ENCODE measurements at regions not wholly inside any gene's neighbourhood (a gene's known extent, or its start where the extent isn't known, plus 50 kb on each side); places are given as distances from the start of the nearest gene placed in this dataset.

GRCh38 chr17:14630046-14630445 lies 329.2 kb downstream of the HS3ST3B1 start:
- intact Hi-C loops (cut with micrococcal nuclease), result no loop called here
- TF ChIP-seq RBM39 (optimal IDR thresholded peaks at IDR 0.05; ENCODE audit: low read depth, low read length) (no peak), CHCHD3 (CRISPR knock-in tag; IDR thresholded peaks at IDR 0.05) (no peak), ZSCAN32 (CRISPR knock-in tag; IDR thresholded peaks at IDR 0.05) (no peak), ZEB2 (IDR thresholded peaks at IDR 0.05) (no peak), HNRNPH1 (optimal IDR thresholded peaks at IDR 0.05; ENCODE audit: low read depth, low read length) (no peak), ELK1 (CRISPR knock-in tag; IDR thresholded peaks at IDR 0.05) (no peak), HSF4 (CRISPR knock-in tag; IDR thresholded peaks at IDR 0.05; ENCODE audit: borderline replicate concordance) (no peak), ERF (CRISPR knock-in tag; IDR thresholded peaks at IDR 0.05) (no peak), FIP1L1 (IDR thresholded peaks at IDR 0.05; ENCODE audit: low read depth, low read length, poor library complexity, severe bottlenecking) (no peak), ZNF699 (CRISPR knock-in tag; IDR thresholded peaks at IDR 0.05; ENCODE audit: insufficient replicate concordance) (no peak)
- no peak for FAIRE-seq
- H3K4me3 ChIP-seq, result no peak overlapping the region
- H3K4me2 ChIP-seq (ENCODE audit: insufficient read depth, low read length), result no peak overlapping the region
- no TSS peak for BruUV-seq (replicated peaks)
- no peak for DNase-seq (ENCODE audit: extremely low read depth in 1 of 4, low spot score in 3 of 4)
- no peak for ATAC-seq
- WGBS (ENCODE audit: insufficient coverage, low coverage, missing lambda C conversion rate), result 0% methylated on average over 3 of the region's 3 CpGs
- H3K9ac ChIP-seq (ENCODE audit: insufficient read depth in 1 of 2, low read depth in 2 of 2, low read length in 2 of 2), result no peak overlapping the region
- no peaks in the 10 kb centered on the region for H3K9me3 ChIP-seq (replicated peaks; ENCODE audit: control insufficient read depth, insufficient read depth, low read depth, low read length)
- no peaks in the 10 kb centered on the region for H3K36me3 ChIP-seq (ENCODE audit: control insufficient read depth, insufficient read depth, low read length)
- no peaks in the 10 kb centered on the region for H3K9me1 ChIP-seq (ENCODE audit: control insufficient read depth, insufficient read depth, low read length)
- POLR2A ChIA-PET, result no interaction called here
- H3K27ac ChIP-seq (ENCODE audit: extremely low read depth, low read depth, low read length), result no peak overlapping the region
- H3K4me1 ChIP-seq (replicated peaks in 1 of 2; ENCODE audit: control insufficient read depth in 2 of 2, insufficient read depth in 2 of 2, low read length in 2 of 2), result no peaks in the 10 kb centered on the region
- CTCF ChIA-PET (ENCODE audit: low intra/inter-chr PET ratio), result no interaction called here
- no peaks in the 10 kb centered on the region for H4K20me1 ChIP-seq (replicated peaks; ENCODE audit: control insufficient read depth, insufficient read depth, low read length)
- no peaks in the 10 kb centered on the region for H3K79me2 ChIP-seq (ENCODE audit: control insufficient read depth, insufficient read depth, low read length)
- in situ Hi-C loops (cut with MboI), result no loop called here
- H2AFZ ChIP-seq (ENCODE audit: low read depth, low read length), result no peak overlapping the region
- no peaks in the 10 kb centered on the region for H3K27me3 ChIP-seq (ENCODE audit: control insufficient read depth in 2 of 2, insufficient read depth in 2 of 2, low read length in 2 of 2)
